LNCAP (cell line): ENCODE measurements at regions not wholly inside any gene's neighbourhood (a gene's known extent, or its start where the extent isn't known, plus 50 kb on each side); places are given as distances from the start of the nearest gene placed in this dataset.

Source experiments
- TF ChIP-seq, protein P1 (sequence below): fragments of 450-650 bp; IDR thresholded peaks from 2 replicates; pipeline ENCODE4 v1.5.1; 2017; ENCODE audit warnings: mild to moderate bottlenecking

DNA sequence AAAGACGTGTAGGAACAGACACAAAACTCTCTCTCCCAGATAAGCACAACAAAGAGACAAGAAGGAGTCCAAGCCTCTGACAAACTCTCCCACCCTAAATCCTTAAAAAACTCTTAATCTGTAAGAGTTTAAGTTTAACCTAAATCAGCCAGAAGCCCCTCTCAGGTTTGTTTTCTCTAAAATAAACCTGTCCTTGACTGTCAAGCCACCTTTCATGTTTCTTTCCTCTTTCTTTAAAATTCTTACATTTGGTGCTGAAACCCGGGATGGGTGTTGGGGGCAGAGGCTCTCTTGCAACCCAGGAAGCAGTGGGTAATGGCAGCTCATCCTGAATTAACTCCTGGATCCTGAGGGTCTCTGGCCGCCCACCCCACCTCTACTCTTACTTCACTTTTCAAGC lies 107.8 kb upstream of the TENT5D start:
- TF ChIP-seq, protein P1, sequence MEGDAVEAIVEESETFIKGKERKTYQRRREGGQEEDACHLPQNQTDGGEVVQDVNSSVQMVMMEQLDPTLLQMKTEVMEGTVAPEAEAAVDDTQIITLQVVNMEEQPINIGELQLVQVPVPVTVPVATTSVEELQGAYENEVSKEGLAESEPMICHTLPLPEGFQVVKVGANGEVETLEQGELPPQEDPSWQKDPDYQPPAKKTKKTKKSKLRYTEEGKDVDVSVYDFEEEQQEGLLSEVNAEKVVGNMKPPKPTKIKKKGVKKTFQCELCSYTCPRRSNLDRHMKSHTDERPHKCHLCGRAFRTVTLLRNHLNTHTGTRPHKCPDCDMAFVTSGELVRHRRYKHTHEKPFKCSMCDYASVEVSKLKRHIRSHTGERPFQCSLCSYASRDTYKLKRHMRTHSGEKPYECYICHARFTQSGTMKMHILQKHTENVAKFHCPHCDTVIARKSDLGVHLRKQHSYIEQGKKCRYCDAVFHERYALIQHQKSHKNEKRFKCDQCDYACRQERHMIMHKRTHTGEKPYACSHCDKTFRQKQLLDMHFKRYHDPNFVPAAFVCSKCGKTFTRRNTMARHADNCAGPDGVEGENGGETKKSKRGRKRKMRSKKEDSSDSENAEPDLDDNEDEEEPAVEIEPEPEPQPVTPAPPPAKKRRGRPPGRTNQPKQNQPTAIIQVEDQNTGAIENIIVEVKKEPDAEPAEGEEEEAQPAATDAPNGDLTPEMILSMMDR: no peak

DNA sequence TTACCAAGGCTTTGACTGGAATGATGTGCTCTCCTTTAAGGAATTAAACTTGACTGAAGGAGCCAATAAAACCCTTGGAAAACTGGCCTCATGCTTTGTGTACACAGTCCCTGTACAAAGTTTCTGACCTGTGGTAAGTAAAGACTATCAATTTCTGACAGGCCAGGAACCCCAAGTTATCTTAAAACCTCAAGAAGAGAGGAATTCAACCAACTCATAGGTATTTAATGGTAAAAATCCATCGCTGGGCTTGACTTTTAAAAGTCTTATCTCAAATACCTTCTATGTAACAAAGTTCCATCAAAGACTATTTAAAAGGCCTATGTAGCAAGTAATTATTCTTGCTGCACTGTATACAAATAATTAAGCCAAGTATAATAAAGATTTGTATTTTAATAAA lies 103.7 kb upstream of the TENT5D start:
- TF ChIP-seq, protein P1: no peak

DNA sequence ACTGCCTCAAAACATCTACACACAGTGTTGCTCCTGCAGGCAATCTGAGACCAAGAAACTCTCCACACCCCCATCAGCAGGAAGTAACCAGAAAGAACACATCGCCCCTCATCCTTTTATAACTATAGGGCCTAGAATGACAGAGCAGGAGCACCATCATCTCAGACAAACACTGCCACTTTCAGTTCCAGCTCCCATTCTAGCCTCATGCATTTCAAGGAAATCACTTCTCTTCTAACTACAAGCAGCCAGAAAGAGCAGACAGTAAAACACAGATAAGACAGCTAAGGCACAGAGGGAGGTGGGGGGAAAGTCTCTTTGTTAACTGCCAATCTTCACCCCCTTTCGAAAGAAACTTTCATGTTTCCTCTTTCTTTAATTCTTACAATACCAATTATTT lies 102.6 kb upstream of the TENT5D start:
- TF ChIP-seq, protein P1: no peak

DNA sequence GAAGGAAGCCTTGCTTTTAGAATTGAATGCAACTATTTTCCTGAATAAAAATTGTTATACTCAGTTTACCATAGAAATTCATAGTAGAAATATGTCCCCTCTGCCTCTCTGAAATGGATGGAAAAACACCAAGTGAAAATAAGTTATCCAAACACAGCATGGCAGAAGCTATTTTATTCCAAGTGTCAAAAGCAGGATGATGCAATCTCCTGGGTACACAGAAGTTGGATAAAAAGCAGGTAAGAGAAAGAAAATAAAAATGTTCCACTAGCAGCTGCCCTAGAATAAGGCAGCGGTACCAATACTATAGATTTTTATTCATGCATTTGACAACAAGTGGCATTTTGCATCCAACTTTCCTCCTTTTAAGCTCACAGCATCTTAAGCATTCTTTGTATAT lies 89.0 kb upstream of the TENT5D start:
- TF ChIP-seq, protein P1: no peak

DNA sequence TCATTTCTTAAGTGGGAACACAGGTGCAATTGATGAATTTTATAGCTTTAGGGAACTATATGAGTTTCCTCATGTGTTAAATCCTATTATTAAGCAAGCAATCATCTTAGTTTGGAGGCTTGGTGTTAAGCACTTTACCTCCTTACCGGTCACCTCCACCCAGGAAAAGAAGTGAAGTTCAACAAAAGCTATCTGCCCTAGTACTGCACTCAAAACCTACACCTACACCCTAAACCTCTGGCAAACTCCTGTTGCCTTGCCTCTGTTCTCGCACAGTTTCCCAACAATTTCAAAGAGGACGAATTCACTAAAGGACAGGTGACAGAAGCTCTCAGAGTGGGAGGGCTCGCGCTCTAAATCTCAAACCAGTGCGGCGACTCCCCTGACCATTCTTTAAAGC lies 85.7 kb upstream of the TENT5D start:
- TF ChIP-seq, protein P1: no peak

DNA sequence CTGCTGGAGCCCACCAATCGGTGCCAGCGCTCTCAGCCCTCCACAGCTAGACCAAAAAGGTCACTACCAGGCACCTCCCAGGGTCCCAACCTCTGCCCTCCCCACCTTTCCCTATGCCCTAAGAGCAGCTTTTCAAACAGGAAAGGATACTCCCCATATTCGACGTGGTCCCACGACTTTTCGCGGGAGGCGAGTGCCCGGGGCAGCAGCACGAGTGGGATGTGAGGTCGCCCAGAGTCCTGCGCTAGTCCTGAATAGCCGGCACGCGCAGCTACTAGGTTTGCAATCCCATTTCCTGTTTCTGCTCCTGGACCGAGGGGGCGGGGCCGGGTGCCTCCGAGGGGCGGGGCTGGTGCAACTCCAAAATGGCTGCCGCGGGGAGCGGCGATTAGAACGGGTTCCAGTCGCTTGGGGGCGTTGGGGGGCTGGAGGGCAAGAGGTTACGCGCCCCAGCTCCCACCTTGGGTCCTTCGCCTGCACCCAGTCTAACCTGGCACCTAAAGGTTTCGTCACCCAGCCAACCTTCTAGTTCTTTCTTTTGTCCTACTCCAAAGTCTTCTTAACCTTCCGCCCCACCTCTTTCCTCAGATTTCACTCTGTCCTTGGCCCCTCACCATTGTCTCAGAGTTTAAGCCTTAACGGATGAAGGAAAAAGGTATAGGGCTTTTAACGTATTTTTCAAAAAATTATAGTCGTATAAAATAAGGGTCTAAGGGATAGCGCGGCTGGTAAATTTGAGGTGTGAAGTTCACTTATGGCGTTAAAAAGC lies 85.0 kb upstream of the TENT5D start:
- TF ChIP-seq, protein P1: no peak

DNA sequence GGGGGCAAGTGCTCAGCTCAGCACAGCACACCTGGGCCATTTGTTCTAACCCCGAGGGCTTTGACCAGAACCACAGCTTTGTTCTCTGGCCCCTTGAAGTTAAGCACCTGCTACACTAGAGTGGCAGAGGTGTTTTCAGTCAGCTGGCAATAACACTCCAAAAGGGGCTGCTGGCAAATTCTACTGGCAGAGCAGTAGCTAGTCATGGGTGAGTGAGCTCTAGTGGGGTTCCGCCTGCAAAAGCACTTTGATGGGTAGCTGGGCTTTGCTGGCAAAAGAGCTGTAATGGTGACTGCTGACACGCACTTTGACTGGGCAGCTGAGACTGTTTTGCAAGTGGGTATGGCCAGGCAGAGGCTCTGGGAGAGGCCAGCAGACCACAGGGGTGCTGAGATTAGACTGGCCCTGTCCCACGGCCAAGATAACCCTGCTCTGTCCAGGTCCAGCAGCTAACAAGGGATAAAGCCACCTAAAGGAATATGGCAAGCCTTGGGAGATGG lies 65.2 kb upstream of the TENT5D start:
- TF ChIP-seq, protein P1: no peak
